H9 (cell line): ENCODE measurements at regions not wholly inside any gene's neighbourhood (a gene's known extent, or its start where the extent isn't known, plus 50 kb on each side); places are given as distances from the start of the nearest gene placed in this dataset.

Source experiments
- DNase-seq: peaks from one replicate; pipeline ENCODE4 v3.0.0-alpha.2; 2017
- H2AFZ ChIP-seq: one replicate; pipeline ENCODE4 v1.6.1; 2013; ENCODE audit warnings: mild to moderate bottlenecking, low read length, control low read depth, moderate library complexity
- H2AK5ac ChIP-seq: 2 replicates; pipeline ENCODE4 v1.6.1; 2013; ENCODE audit warnings: low read length, control low read depth, mixed read lengths; ENCODE audit not compliant: insufficient read length
- H2BK120ac ChIP-seq: one replicate; pipeline ENCODE4 v1.6.1; 2013; ENCODE audit warnings: low read depth, mild to moderate bottlenecking, low read length, control low read depth, inconsistent platforms; ENCODE audit not compliant: poor library complexity, severe bottlenecking
- H2BK12ac ChIP-seq: 2 replicates; pipeline ENCODE4 v1.6.1; 2013; ENCODE audit warnings: low read length, control low read depth, mixed read lengths, low read depth; ENCODE audit not compliant: insufficient read length
- H2BK15ac ChIP-seq: 2 replicates; pipeline ENCODE4 v1.6.1; 2013; ENCODE audit warnings: low read depth, low read length, control low read depth
- H2BK20ac ChIP-seq: one replicate; pipeline ENCODE4 v1.6.1; 2013; ENCODE audit warnings: low read depth, mild to moderate bottlenecking, low read length, control low read depth, inconsistent platforms; ENCODE audit not compliant: poor library complexity, severe bottlenecking
- H2BK5ac ChIP-seq: 2 replicates; pipeline ENCODE4 v1.6.1; 2013; ENCODE audit warnings: low read length, control low read depth, mixed read lengths; ENCODE audit not compliant: insufficient read length
- H3K14ac ChIP-seq: 2 replicates; pipeline ENCODE4 v1.6.1; 2013; ENCODE audit warnings: low read length, control low read depth; ENCODE audit not compliant: insufficient read depth
- H3K18ac ChIP-seq: 2 replicates; pipeline ENCODE4 v1.6.1; 2013; ENCODE audit warnings: low read depth, mild to moderate bottlenecking, mixed read lengths, low read length, control low read depth; ENCODE audit not compliant: insufficient read length
- H3K23ac ChIP-seq: 2 replicates; pipeline ENCODE4 v1.6.1; 2013; ENCODE audit warnings: low read length, control low read depth, mixed read lengths, low read depth; ENCODE audit not compliant: insufficient read length
- H3K23me2 ChIP-seq: 2 replicates; pipeline ENCODE4 v1.6.1; 2013; ENCODE audit warnings: low read depth, mild to moderate bottlenecking, mixed read lengths, low read length, control low read depth; ENCODE audit not compliant: insufficient read length, poor library complexity, severe bottlenecking
- H3K27ac ChIP-seq: 2 replicates; pipeline ENCODE4 v1.5.1; 2013; ENCODE audit warnings: low read length, control low read depth, mixed read lengths, low read depth; ENCODE audit not compliant: insufficient read length
- H3K27me3 ChIP-seq: 2 replicates; pipeline ENCODE4 v1.6.1; 2013; ENCODE audit warnings: low read length, control low read depth, inconsistent platforms; ENCODE audit not compliant: insufficient read depth
- H3K4ac ChIP-seq: 2 replicates; pipeline ENCODE4 v1.6.1; 2013; ENCODE audit warnings: low read depth, mild to moderate bottlenecking, control low read depth, inconsistent platforms, low read length, moderate library complexity
- H3K4me1 ChIP-seq: 2 replicates; pipeline ENCODE4 v1.6.1; 2013; ENCODE audit warnings: low read length, control low read depth, inconsistent platforms; ENCODE audit not compliant: insufficient read depth
- H3K4me2 ChIP-seq: 2 replicates; pipeline ENCODE4 v1.6.1; 2013; ENCODE audit warnings: low read length, control low read depth, mixed read lengths; ENCODE audit not compliant: insufficient read length, insufficient read depth
- H3K56ac ChIP-seq: 2 replicates; pipeline ENCODE4 v1.6.1; 2013; ENCODE audit warnings: low read depth, mild to moderate bottlenecking, mixed read lengths, low read length, control low read depth; ENCODE audit not compliant: insufficient read length
- H3K79me1 ChIP-seq: 2 replicates; pipeline ENCODE4 v1.6.1; 2013; ENCODE audit warnings: low read depth, mild to moderate bottlenecking, moderate library complexity, low read length, control low read depth, inconsistent platforms; ENCODE audit not compliant: insufficient read depth, poor library complexity, severe bottlenecking
- H3K79me2 ChIP-seq: 2 replicates; pipeline ENCODE4 v1.6.1; 2013; ENCODE audit warnings: low read length, control low read depth, inconsistent platforms; ENCODE audit not compliant: insufficient read depth
- H3K9ac ChIP-seq: 2 replicates; pipeline ENCODE4 v1.6.1; 2013; ENCODE audit warnings: low read length, control low read depth, mixed read lengths; ENCODE audit not compliant: insufficient read length; ENCODE audit errors: extremely low read depth
- H3K9me3 ChIP-seq: one replicate; pipeline ENCODE4 v1.6.1; 2013; ENCODE audit warnings: low read depth, low read length, inconsistent platforms; ENCODE audit not compliant: control insufficient read depth
- H3T11ph ChIP-seq: one replicate; pipeline ENCODE4 v1.6.1; 2013; ENCODE audit warnings: mild to moderate bottlenecking, low read length, control low read depth, inconsistent platforms
- H4K20me1 ChIP-seq: one replicate; pipeline ENCODE4 v1.6.1; 2013; ENCODE audit not compliant: control insufficient read depth, insufficient read length, insufficient read depth
- H4K5ac ChIP-seq: 2 replicates; pipeline ENCODE4 v1.6.1; 2013; ENCODE audit warnings: low read depth, mild to moderate bottlenecking, mixed read lengths, low read length, control low read depth; ENCODE audit not compliant: insufficient read length
- H4K8ac ChIP-seq: replicated peaks from 2 replicates; pipeline ENCODE4 v1.6.1; 2013; ENCODE audit warnings: low read length, control low read depth, mixed read lengths, low read depth; ENCODE audit not compliant: insufficient read length
- H4K91ac ChIP-seq: 2 replicates; pipeline ENCODE4 v1.6.1; 2013; ENCODE audit warnings: low read depth, mild to moderate bottlenecking, moderate library complexity, mixed read lengths, low read length, control low read depth; ENCODE audit not compliant: insufficient read length
- H3K27ac Mint-ChIP-seq, 3 experiments: 2 replicates in 2 of 3; 3 replicates in 1 of 3; pipeline ENCODE4 v1.8.0; 2020 to 2021; ENCODE audit warnings: mixed read lengths in 3 of 3, mild to moderate bottlenecking in 1 of 3, moderate library complexity in 1 of 3
- H3K27me3 Mint-ChIP-seq: 2 replicates; pipeline ENCODE4 v1.8.0; 2021; ENCODE audit warnings: low read depth, mild to moderate bottlenecking, moderate library complexity, mixed read lengths
- H3K36me3 Mint-ChIP-seq, 3 experiments: 2 replicates in 2 of 3; 3 replicates in 1 of 3; pipeline ENCODE4 v1.8.0; 2020 to 2021; ENCODE audit warnings: low read depth in 3 of 3, mixed read lengths in 3 of 3; ENCODE audit not compliant: insufficient read depth in 1 of 3
- H3K4me1 Mint-ChIP-seq, 2 experiments: 2 replicates each; pipeline ENCODE4 v1.8.0; 2020; ENCODE audit warnings: mixed read lengths in 2 of 2
- H3K4me3 Mint-ChIP-seq, 2 experiments: 2 replicates in 1 of 2; 3 replicates in 1 of 2; pipeline ENCODE4 v1.8.0; 2020 to 2021; ENCODE audit warnings: mild to moderate bottlenecking in 2 of 2, mixed read lengths in 2 of 2, moderate library complexity in 1 of 2
- H3K9me3 Mint-ChIP-seq, 2 experiments: 2 replicates in 1 of 2; 3 replicates in 1 of 2; pipeline ENCODE4 v1.8.0; 2020; ENCODE audit warnings: mild to moderate bottlenecking in 2 of 2, mixed read lengths in 2 of 2, moderate library complexity in 1 of 2
- CTCF ChIP-seq: fragments of 200-600 bp; sonication (generic); conservative IDR thresholded peaks from 3 replicates; pipeline ENCODE4 v1.8.0; 2021; ENCODE audit warnings: antibody characterized with exemption, mild to moderate bottlenecking
- WGBS: extraction: QIAGEN DNeasy Blood & Tissue Kit; methylation state at CpG from one replicate; pipeline ENCODE4 v1.1.7; 2013; ENCODE audit warnings: missing lambda C conversion rate, low lambda C conversion rate, mixed read lengths; ENCODE audit not compliant: insufficient read length; ENCODE audit errors: extremely low coverage; 5-methylcytosine and 5-hydroxymethylcytosine counted together

DNA sequence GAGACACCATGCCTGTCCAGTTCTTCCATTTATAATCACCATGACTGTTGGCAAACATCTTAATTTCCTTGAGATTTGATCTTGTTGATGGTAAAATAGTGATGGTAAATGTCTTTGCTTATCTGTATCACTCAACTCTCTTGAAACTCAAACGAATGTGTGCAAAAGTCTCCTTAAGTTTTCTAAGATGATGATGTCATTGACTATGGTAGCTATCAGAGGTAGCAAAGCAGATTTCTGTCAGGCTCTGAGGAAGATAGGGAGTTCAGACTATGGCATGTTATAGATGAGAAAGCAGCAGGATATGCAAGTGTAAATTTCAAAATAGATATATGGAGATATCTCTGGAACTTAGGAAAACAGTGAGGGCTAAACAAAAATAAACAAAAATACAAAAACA is 121.0 kb upstream of the GJE1 start:
- Histone ChIP-seq H2BK120ac (no peak overlapping the region), H4K8ac (no peak overlapping the region), H3K27me3 (no peaks in the 10 kb centered on the region), H4K5ac (no peak overlapping the region), H3K23ac (no peak overlapping the region), H2BK12ac (no peak overlapping the region), H3K9ac (no peak overlapping the region), H2AFZ (no peak overlapping the region), H2BK5ac (no peak overlapping the region), H3K27ac (no peak overlapping the region), H4K20me1 (no peaks in the 10 kb centered on the region), H3K4ac (no peak overlapping the region), H3K4me1 (peaks cover 3% of the 10 kb centered on the region; the same call in 1 of the 2 replicates), H3K9me3 (no peaks in the 10 kb centered on the region), H3K18ac (no peak overlapping the region), H3T11ph (no peak overlapping the region), H2BK20ac (no peak overlapping the region), H3K79me2 (no peaks in the 10 kb centered on the region), H3K56ac (no peak overlapping the region), H3K79me1 (no peaks in the 10 kb centered on the region), H2BK15ac (no peak overlapping the region), H2AK5ac (no peak overlapping the region), H3K4me2 (no peak overlapping the region), H4K91ac (no peak overlapping the region), H3K14ac (no peak overlapping the region), H3K23me2 (no peaks in the 10 kb centered on the region)
- Mint-ChIP-seq H3K36me3 (peaks cover 3 to 13% (median 6%) of the 10 kb centered on the region in 3 experiments; a peak in 5 of 7 replicates), H3K4me3 (no peak overlapping the region), H3K27me3 (no peaks in the 10 kb centered on the region), H3K4me1 (peaks cover 37 to 53% of the 10 kb centered on the region in 2 experiments), H3K27ac (no peak overlapping the region), H3K9me3 (peaks cover 4 to 8% of the 10 kb centered on the region in 2 experiments)
- TF ChIP-seq CTCF, result no peak
- DNase-seq, result no peak
- WGBS, result no CpG with 5 or more reads among the region's 1 CpG
